ENCODE measurements at regions not wholly inside any gene's neighbourhood (a gene's known extent, or its start where the extent isn't known, plus 50 kb on each side); places are given as distances from the start of the nearest gene placed in this dataset.

GRCh38 chr14:46197856-46198255, 453.7 kb downstream of the RPL10L start:
- Histone ChIP-seq H3K27me3 (ENCODE audit: insufficient read depth, low read length, poor library complexity) (no peaks in the 10 kb centered on the region), H3K4me1 (ENCODE audit: insufficient read depth, low read length) (no peaks in the 10 kb centered on the region), H3K9me3 (ENCODE audit: insufficient read depth, low read length, severe bottlenecking) (no peaks in the 10 kb centered on the region), H2AFZ (ENCODE audit: low read depth, low read length) (no peak overlapping the region), H3K4me3 (ENCODE audit: low read depth in 1 of 2, low read length in 2 of 2) (no peak overlapping the region), H3K79me2 (ENCODE audit: insufficient read depth, low read length) (no peaks in the 10 kb centered on the region), H3K36me3 (ENCODE audit: insufficient read depth, low read length) (no peaks in the 10 kb centered on the region), H3K4me2 (ENCODE audit: insufficient read depth, low read length) (no peak overlapping the region), H3K9ac (ENCODE audit: low read depth, low read length) (no peak overlapping the region), H4K20me1 (ENCODE audit: insufficient read depth, low read length) (no peaks in the 10 kb centered on the region), H3K27ac (ENCODE audit: low read length) (no peak overlapping the region)
- no peak for ATAC-seq (ENCODE audit: insufficient read depth, low read depth)
- no peak for TF ChIP-seq CTCF (IDR thresholded peaks at IDR 0.05; ENCODE audit: borderline replicate concordance, extremely low read depth, low read length, poor library complexity, severe bottlenecking)
- no peak for TF ChIP-seq EZH2 (IDR thresholded peaks at IDR 0.05; ENCODE audit: borderline replicate concordance, low read depth, low read length, severe bottlenecking)
- no peak for DNase-seq
